ENCODE measurements at regions not wholly inside any gene's neighbourhood (a gene's known extent, or its start where the extent isn't known, plus 50 kb on each side); places are given as distances from the start of the nearest gene placed in this dataset.

DNA sequence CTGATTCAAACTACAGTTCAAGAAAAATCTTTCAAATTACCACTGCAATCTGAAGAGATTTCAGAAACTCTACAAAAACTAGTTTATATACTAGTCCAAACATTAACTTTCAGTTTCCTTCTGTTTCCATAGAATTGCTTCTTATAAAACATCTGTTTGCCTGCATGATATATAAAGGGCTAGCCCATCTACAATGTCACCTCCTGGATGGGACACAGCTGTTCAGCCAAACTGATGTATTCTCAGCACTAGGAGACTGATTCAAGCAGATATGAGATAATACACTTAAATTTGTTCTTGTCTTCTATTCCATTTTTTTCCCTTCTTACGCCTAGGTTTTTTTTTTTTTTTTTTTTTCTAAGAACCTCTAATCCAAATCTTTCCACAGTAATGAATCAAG lies 1569.7 kb upstream of the IGFBP7 start:
- DNase-seq: peak; percentile 32

DNA sequence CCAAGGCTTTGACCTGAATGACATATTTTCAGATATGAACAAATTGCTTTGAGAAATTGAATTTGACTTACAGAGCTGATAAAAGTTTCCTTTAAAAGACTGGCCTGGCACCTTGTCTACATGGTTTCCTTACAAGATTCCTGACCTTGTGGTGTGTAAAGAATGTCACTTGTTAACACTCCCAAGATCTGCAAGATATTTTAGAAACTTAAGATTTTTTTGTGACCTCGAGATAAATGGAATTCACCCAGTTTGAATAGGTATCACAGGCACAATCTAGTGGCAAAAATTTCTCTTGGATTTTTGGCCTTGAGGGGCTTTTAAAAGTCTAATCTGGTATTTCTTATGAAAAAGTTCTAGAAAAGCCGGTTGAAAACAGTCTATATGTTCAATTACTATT lies 1568.9 kb upstream of the IGFBP7 start:
- DNase-seq: no peak

DNA sequence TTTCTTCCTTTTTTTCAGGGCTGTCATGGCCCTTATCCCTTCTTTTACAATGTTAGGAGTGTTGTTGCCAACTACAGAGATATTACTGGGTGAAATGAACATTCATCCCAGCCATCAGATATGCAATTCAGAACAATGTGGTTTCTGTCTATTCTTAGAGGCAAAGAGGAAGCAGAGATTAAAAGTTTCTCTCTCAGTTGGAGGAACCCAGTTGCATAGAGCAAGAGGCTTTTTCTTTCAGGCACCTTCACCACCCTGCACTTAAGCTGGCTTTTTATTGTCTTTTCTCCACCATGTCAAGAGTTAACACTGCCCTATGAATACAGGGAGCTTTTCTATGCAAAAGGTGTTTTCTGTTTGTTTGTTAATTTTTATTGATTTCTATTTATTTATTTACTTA lies 1559.6 kb upstream of the IGFBP7 start:
- DNase-seq: no peak

DNA sequence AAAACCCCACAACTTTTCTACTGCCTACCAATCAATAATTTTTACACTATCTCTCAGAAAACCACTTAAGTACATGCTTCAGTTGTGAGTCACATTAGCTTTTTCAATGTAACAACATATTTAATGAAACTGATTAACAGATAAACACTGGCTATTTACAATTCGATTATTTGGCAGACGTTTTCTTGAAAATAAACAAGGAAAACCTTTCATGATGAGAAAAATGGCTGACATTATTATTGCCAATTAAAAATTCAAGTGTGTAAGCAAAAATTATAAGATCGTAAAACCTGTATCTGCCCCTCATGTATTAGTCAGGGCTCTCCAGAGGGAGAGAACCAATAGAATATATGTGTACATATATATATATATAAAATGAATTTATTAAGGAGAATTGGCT lies 1555.5 kb upstream of the IGFBP7 start:
- DNase-seq: no peak

DNA sequence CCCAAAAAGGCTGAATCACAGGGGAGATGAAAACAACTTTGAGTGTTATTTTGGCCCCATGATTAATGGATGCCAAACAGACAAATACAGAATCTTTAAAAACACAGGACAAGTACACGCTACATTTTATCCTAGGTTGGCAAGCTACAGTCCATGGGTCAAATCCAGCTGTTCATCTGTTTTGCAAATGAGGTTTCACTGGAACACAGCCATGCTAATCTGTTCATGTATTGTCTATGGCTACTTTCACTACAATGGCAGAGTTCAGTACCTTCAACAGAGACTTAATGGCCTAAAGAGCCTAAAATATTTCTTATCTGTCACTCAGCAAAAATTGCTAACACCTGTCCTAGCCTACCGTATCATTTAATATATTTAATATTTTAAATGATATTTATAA lies 1548.5 kb upstream of the IGFBP7 start:
- no peak for DNase-seq

DNA sequence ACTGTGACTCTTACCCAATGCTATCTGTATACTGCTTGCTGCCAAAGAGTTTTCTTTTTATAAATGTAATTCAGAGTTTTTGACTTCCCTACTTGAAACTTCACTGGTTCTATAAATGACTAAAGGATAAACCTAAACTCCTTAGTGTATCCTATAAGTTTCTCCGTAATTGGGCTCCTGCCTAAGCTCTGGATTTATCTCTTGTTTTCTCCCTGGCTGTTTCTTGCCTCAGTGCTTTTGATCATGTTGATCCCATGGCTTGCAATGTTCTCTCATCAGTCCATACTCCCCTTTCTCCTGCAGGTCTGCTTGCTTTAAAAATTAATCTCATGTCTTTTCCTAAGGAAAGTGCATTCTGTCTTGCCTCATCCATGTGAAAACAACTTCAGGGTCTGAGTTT lies 1543.1 kb upstream of the IGFBP7 start:
- no peak for DNase-seq

DNA sequence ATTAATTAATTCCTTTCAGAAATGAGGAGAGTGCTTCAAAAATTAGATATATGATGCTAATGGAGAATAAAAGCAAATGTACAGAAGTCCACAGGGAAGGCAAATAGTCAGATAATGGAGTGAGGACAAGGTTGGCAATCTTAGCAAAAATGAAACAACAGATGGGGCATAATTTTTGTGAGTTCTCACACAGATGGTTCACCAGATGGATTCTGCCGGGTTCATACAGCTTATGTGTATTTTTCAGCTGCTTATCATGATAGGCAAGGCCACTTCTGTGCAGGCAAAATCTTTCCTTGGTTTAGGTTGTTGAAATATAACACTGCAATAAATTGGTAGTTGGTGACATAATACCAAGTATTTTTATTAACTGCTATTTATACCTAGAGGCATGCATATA lies 1539.0 kb upstream of the IGFBP7 start:
- peak; percentile 91 for DNase-seq

DNA sequence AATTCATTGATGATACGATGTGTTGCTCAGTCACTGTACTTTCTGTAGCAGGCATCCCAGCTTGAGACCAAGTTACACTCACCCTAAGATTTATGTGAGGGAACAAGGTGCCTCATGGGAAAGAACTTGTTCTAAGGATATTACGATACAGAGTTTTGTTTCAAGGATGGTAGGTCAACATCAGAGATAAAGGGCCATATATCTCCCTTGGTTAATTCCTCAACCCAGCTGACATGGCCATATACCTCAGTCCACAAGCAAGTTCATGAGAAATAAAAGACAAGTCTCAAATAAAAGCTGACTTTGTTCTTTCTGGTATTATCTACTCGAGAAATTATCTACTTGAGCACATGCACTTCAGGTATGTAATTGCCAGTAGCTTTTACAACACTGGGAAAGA lies 1535.9 kb upstream of the IGFBP7 start:
- DNase-seq: no peak

DNA sequence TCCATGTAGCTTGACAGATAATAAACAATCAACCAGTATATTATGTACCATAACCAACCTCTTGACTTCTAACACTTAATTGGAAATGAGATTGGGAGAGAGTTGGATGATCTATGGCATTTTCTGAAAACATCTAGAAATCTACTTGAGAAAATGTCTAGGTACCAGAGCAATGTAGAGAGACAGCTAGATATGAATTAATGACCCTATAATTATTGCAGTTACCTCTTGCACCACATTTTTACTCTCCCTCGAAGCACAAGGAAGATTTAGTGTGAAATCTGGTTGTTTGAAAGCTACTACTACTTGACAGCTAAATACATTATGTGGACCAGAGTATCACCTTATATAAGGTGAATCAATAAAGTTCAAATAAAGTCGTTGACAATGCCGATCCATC lies 1534.4 kb upstream of the IGFBP7 start:
- no peak for DNase-seq

DNA sequence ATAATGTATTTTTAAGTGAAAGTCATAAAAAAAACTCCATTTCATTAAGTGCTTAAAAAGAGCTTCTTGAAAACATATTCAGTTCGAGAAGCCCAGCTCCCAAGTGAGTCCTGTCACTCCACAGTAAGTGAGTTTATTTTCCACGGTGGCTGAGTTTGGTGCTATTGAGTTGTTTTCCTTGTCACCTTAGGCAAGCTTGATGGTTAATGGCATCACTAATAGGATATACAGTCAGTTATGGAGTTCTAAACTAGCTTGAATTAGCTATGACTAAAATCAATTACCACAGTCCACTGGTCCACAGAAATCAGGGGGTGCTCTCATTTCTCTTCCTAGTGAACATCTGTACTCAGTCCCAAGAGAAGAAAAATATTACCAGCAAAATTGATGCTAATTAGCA lies 1526.2 kb upstream of the IGFBP7 start:
- peak; percentile 49 for DNase-seq

DNA sequence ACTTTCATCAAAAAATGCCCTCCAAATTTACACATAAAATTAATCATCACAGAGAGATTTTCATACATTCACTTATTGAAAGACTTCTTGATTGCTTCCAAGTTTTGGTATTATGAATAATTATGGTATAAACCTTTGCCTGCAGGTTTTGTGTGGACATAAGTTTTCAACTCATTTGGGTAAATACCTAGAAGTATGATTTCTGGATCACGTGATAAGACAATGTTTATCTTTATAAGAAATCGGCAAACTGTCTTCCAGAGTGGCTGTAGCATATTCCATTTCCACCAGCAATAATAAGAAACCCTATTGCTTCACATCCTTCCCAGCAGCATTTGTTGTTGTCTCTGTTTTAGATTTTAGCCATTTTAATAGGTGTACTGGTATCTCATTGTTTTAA lies 1507.0 kb upstream of the IGFBP7 start:
- no peak for DNase-seq

DNA sequence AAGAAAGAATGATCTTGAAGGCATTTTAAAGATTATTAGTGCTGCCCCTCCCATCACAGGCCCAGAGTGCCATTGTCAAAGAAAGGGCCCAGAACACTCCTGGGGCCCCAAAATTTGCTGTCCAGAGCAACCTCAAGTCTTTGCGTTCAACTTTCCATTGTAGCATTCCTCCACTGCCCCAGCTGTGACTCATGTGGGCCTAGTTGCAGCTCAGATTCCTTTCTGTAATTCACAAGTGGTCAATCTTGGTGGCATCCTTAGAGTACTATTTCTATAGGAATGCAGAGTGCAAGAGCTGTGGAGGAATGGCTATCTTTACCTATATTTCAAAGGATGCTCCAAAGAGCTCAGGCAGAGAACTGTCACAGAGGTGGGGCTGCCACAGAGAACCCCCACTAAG lies 1500.8 kb upstream of the IGFBP7 start:
- no peak for DNase-seq

DNA sequence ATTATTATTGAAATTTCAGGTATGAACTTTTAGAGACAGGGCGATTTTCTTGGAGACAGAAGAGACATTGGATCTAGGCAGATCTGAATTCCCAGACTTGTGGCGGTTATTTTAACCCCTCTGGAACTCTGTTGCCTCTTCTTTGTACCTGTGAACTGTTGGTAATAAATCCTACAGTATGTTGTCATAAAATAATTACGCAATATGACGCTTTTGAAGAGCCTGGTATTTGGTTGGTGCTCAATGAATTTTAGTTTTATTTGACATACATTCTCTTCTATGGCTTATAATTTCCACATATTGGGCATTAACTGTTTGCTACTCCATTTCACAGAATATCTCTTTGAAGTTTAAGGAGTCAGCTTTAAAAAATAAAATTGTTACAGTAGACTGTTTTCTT lies 1496.1 kb upstream of the IGFBP7 start:
- DNase-seq: no peak

DNA sequence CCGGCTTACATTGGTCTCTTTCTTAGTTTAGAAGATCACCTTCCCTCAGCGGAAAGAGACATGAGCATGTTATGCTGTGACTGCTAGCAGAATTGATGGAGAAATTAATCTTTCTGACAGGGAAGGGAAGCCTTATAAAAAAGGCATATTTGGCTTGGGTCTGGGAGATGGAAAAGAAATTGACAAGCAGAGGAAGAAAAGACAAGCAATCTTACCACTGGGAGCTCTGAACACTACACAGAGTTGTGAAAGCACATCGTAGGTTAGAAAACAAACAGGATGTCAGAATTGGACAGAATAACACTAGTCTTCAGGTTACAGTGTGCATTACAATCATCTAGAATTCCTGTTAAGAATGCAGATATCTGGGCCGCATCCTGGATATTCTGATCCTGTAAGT lies 1493.8 kb upstream of the IGFBP7 start:
- no peak for DNase-seq

DNA sequence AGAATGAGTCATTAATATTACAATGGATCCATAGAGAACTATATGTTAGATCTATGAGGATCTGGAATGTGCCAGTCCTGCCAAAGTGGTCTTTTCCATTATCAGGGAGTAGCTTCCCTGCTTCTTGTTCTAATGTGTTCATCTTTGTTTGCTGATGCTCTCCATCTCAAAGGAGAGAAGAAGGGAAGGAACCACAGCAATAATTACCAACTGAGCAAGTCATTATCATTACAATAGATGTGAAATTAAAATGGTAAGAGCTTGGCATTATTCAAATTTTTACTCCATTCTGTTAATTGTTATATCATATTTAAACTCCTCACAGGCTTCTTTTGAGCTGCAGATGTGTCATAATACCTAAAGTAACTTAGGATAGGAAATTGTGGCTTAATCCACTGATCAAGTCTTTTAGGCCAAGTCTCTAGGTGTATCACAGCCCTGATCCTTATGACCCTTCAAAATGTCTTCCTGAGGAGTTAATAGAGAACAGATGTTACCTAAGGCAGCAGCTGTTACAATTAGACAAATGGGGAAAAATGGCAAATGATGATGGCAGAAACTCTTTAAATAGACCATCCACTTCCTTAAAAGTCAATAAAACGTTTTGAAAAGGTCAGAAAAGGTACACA lies 1492.7 kb upstream of the IGFBP7 start:
- DNase-seq: peak; percentile 43

DNA sequence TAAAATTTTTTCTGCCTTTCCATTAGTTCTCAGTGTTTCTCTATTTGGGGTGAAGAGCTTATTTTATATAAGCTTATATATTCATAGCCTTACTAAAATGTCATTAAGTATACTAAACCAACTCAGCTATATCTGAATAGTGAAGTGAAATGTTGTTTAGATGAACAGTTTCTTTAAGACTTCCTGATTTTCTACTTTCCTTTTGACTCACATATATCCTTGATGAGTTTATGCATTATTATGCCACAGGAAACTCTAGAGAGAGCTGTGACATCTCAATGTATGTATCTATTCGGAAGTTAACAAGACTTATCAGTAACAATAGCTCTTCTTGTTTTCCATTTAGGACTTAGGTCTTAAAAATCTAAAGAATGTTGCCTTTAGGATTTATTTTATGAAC lies 1491.8 kb upstream of the IGFBP7 start:
- no peak for DNase-seq

DNA sequence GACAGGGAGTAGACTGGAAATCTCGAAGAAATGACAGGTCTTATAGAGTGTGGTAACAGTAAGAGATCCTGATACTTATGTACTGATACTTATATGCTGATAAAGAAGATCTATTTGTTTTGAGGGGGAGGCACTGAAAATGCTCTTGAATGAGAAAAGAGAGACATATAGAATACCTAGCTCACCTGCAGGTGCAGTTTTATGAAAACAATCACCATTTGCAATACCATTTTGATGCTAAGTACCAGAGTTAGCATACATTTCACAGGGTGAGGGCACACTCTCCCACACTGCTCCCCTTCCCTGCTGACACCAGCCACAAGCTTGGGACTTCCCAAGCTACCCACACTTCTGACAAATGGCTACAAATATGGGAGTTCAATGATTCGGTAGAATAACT lies 1490.1 kb upstream of the IGFBP7 start:
- DNase-seq: no peak

DNA sequence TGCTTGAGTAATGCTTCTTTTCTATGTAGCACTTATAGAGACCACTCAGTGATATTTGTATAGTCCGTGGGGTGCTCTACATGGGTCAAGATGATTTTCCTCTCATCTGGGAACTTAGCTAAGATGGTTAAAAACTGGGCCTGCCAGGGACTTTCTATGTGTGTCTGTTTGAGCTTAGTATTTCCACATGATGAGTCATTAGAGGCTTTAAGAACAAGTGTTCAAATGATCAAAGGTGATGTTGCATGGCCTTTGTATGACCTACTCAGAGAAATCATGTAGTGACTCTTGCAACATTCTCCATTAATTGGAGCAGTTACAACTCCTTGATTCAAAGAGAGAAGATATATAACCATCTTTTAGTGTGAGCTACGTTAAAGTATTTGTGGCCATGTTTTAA lies 1480.5 kb upstream of the IGFBP7 start:
- no peak for DNase-seq

DNA sequence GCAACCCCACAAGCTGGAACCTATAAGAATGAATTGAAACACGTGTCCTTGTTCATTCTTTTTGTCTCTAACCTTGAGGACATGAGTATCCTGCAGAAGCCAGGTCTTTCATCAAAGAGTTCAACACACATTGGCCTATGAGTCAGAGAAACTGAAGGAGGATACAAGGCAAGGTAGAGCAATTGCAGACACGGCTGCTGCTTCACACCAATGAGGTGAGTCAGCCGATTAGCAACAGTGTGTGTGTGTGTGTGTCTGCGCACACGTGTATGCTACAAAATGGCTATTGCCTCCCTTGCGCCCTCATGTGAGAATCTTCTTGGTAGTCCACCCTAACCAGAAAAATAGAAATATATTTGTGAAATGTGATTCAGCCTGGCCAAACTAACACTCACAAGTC lies 1477.7 kb upstream of the IGFBP7 start:
- no peak for DNase-seq

DNA sequence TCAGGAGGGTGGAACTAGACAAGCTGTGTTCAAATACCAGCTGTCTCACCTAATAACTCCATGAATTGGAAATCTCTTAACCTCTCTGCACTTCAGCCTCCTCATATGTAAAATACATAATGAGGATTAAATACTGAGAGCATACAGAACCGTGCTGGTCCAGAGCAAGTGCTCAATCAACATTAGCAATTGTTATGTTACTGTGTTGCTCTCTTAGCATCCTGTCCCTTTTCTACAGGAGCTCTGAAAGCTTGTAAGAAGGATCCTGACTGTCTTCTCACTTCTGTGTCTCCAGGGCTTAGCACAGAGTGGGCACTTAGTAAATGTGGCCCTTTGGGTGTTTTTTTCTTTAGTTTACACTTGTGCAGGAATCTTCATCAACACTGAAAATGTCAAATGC lies 1456.1 kb upstream of the IGFBP7 start:
- DNase-seq: peak; percentile 27

DNA sequence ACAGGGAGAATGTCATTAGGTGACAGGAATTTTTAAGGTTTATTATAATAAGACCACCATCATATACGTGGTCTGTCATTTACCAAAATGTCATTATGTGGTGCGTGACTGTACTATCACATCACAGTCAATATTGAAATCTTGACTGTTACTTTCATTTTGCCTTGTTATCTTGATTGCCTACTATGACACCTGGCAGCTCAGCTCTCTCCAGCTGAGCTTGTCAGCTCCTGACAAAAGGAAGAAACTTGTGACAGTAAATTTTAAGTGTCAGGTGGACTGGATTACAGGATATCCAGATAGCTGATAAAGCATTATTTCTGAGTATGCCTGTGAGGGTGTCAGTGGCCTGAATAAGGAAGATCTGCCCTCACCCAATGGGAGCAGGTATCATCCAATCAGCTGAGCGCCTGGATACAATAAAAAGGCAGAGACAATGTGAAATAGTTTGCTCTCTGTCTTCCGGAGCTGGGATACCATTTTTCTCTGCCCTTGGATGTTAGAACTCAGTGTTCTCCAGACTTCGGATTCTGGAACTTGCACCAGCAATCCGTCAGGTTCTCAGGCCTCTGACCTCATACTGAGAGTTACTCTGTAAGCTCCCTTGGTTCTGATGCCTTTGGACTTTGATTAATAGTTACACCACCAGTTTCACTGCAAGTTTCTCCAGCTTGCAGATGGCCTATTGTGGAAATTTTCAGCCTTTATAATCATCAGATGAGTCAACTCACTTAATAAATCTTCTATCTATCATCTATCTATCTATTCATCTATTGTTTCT lies 1454.7 kb upstream of the IGFBP7 start:
- DNase-seq: no peak

DNA sequence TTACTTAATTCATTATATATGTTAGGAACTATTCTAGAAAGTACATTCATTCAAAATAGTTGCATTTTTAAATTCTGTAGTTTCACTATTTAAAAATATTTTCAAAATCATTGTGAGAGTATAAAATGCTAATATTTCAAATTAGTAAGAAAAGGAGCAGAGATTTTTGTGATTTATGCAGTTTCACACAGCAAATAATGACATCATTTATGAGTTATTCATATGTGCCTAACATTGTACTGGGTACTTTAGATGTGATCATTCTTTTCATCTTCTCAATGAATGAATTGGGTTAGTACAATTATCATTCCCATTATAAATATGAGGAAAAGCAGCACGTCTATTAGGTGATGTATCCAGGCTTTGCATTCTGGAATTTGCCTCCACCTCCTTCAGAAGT lies 1451.0 kb upstream of the IGFBP7 start:
- no peak for DNase-seq

DNA sequence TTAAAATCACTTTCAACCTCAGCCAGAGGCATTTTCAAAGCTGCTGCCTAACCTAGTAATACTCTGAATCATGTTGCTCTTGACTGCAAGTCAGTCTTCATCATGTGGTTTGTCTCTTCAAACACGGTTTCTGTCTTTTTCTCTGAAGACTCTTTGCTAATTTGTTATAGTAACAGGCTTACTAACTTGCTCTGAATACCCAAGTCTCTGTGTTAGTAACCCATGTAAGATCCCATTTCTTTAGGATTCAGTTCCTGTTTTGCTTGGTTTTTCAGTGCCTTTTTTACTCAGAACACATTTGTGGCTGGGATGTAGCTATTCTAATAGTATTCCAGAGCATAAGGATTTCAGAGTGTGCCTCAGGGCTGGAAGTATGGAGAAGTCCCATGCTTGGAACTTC lies 1450.6 kb upstream of the IGFBP7 start:
- DNase-seq: no peak

DNA sequence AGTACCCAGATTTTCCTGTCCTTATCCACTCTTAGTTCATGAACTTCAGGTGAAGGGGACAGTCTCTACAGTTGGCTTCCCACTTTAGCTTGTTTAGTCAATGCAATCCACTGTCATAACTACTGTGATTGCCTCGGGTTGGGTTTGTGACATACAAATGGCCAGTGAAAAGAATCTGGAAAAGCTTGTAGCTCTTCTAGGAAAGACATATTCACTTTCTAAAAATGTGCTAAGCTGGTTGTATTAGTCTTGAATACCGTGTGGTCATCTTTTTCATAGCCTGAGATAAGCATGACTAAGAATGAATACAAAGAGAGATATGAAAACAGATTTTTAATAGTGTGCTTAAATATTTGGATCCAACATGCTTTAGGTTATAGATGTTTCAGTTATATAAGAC lies 1443.5 kb upstream of the IGFBP7 start:
- no peak for DNase-seq

DNA sequence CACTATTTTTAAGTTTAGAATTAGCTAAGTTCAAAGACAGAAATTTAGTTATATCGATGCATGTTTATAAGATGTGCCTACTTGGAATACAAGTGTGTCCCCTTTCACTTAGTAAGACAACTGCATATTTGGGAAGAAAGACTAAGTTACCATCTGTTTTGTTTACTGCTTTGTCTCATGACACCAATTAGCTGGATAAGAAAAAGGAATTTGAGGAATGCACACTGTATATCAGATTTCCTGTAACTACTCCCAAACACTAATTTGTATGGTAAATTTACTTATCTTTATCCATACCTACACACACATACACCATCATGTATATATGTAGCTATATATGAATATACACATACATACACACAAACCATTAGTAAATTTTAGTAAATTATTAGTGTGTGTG lies 1442.8 kb upstream of the IGFBP7 start:
- no peak for DNase-seq
